GM19043 (cell line): ENCODE measurements at regions not wholly inside any gene's neighbourhood (a gene's known extent, or its start where the extent isn't known, plus 50 kb on each side); places are given as distances from the start of the nearest gene placed in this dataset.
"Not testable (repeated sequence)": the region's sequence is repeated elsewhere in the genome, so short reads cannot be mapped to it uniquely, and the experiment has no call there.

Source experiments
- ATAC-seq: cut with Tn5 transposase; IDR thresholded peaks from one replicate; pipeline ENCODE4 v1.9.1; 2021; ENCODE audit warnings: low read depth; ENCODE audit not compliant: unreplicated experiment

DNA sequence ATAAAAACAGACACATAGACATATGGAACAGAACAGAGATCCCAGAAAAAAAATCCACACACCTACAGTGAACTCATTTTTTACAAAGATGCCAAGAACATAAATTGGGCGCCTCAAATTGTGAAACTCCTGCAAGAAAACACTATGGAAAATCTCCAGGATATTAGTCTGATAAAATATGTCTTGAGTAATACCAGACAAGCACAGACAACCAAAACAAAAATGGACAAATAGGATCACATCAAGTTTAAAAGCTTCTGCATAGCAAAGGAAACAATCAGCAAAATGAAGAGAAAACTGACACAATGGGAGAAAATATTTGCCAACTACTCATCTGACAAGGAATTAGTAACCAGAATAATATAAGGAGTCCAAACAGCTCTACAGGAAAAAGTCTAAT lies 337.3 kb upstream of the DIPK2B start:
- no peak for ATAC-seq

DNA sequence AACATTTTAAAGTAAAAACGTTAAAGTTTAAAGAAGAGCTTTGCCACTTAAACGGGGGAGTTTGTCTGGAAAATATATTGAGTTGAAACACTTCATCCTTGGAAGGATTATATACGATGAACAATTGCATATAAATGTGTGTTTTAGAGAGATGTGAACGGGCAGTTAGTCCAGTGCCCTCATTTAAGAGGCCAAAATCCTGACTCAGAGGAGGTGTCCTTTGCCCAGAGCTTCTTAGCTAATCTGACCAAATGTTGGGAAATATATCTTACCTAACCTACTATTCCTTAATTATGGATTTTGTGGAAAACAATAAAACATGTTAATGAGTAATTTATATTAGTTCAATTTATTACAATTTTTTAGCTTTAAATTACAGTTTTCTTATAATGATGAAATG lies 327.2 kb upstream of the DIPK2B start:
- no peak for ATAC-seq

DNA sequence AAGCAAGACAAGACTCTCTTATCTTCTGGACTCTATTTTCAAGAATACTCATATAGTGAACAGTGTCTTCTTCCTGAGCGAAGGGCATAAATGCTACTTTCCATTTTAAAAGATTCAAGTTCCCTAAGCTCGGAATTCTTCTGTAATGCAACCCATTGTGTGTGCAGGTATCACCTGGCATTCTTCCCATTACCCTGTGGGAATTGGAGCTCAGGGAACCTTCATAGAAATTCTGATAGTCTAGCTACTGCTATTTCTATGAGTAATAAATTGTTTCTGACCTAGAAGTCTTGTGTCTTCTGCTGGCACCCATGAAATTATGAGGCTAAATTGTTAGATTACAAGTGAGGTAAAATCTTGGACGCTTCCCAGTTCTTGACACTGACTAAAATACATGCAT lies 324.1 kb upstream of the DIPK2B start:
- ATAC-seq: no peak

DNA sequence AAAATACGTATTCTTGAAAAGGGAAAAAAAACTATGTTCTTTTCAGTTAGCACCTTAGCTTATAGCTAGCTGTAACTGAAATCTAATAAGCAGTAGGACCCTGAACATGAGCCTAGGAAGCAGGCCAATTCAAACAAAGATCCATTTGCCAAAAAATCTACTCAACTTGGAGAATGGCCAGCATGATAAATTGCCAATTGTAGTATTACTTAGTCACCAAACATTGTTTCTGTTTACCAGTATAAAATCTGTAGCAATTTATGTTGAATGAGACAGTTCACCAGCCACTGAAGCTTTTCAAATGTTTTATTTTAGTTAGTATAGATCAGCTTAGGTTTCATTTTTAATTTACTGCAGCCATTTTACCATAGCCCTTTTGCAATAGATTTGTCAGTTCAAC lies 323.6 kb upstream of the DIPK2B start:
- ATAC-seq: no peak

DNA sequence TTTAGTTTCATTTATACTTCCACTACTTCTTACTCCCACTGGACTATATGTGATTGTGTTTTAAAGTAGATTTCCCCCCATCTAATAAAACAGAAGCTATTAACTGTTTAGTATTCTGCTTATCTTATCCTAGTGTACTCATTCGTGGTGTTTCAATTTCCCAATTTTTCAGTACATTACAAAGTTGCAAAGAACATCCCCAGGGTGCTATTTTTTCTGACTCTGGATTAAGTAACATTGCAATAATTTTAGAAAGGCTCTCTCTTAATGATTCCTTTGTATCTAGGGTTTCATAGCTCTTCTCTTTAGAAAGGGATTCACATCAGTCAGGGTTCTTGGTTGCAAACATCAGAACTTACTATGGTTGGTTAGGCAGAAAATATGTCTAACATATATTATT lies 317.9 kb upstream of the DIPK2B start:
- ATAC-seq: no peak

DNA sequence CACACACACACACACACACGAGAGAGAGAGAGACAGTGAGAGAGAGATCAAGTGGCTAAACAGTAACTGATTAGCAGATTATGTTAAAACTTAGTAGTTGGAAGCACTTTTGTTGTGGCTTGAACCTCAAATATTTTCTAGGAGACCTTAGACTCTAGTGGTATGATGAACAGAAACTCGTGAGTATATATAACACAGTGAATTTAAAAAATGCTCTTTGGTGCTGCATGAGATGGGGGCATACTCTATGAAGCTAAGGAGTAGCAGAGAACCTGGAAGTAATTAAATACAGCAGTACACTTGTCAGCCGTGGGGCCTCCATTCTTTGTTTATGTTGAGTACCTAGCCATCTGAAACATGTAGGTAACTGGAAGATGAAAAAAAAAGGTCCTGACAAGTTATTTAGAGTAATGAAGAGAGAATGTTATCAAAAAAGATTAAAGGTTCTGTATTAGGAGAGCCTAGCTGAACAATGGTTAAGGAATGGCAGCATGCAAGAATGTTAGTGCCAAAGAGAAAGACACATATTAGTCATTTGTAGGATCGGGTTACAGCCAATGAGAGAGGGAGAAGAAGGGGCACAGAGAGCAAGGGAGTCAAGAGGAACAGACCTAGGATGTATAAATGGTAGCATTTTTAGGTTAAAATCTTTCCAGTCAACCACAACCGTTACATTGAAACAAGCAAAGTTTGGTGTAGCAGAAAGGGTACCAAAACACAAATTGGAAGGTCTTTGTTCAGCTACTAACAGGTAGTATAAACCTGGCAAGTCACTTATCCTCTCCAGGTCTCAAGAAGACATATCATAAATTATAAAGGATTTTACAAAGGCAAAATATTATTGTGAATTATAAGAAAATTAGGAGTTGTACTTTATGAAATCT lies 316.7 kb upstream of the DIPK2B start:
- no peak for ATAC-seq

DNA sequence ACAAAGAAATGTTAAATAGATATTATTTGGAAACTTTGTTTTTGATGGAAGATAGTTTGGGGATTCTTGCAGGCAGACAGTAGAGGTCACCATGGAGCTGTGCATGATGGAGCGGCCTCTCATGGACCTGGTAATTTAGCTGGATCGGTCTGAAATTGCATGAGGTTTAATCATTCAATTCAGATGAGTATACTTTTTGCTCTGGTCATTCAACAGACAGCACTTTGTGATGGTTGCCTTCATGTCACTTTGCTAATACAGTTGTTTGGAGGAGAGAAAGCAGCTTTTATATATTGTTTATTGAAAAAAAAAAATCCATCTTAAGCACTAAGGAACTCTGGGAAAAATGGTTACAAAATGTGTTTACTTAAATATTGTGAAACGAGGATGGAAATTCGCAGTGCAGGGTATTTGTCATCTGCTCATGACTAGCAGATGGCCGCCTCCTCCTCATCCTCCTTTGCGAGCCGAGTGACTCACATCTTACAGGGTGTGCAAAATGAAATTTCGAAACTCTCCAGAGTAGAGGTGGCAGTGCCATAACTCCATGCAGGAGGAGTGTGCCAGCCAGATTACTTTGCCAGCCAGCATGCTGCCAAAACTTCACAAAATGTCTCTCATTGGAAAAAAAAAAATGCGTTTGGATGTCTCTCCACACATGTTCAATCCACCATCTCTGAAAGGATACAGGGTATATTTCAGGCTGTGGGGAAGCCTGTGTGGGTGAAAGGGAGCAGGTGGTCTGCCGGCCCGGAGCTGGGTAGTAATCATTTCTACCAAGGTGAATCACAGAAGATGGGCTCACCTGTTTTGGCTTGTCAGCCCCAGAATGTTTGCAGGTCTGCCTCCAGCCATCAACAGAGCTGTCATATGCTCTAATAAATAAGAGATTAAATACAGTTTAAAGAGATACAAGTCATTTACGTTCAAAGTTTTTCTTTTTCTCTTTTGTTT lies 314.9 kb upstream of the DIPK2B start:
- no peak for ATAC-seq

DNA sequence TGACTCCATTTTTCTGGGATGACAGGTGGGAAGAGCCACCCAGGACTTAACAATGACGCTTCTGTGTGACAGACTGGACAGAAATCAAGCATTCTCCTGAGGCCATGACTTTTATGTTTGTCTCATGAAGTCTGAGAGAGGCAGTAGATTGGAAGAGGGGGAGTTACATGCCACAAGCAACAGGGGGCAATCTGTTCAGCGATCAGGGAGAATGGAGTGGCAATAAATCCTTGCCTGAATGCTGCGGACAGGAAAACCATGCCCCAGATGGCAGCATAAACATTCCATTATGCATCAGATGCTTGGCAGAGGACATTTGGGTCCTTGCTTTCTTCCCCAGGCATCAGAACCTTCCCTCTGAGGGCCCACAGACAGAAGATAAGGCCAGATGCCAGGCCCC lies 312.4 kb upstream of the DIPK2B start:
- ATAC-seq: no peak

DNA sequence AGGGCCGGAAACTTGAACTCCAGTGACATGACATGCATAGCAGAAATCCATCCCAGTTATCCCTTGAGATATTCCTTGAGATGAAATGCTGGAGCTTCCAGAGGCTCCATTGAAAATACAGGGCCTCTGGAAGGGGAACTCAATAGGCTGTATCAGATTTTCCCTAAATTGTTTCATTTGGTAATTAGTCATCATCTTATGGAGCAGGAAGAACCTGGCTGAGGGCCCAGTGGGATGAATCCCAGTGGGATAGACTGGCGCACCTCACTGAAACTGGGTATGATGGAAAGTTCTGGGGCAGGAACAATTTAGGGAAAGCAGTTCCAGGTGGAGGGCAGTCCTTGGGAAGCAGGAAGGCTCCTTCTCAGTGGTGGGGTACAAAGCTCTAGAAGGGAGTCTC lies 307.8 kb upstream of the DIPK2B start:
- ATAC-seq: no peak

DNA sequence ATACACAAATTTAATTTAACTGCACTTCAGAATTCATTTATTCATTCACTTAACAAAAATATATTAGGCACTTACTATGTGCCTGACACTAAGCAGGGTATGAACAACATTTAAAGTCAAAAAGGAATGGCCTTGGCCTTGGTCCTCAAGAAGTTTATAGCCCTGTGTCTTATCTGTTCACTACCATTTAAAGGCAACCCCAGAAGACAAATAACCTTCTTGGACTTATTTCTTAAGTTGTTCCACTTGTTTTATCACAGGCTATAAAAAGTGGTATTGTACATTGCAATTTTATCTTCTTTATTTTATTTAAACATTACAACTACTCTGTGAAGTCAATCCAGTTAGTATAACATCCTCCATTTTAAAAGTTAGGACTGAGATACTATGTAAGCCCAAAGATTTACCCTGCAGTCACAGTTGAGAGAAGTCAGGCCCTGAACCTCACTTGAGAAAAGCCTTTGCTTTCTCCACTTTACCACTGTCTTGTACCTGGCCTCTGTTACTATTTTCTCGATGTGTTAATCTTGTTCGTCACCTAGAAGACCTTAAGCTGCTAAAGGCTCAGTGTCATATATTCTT lies 305.6 kb upstream of the DIPK2B start:
- no peak for ATAC-seq

DNA sequence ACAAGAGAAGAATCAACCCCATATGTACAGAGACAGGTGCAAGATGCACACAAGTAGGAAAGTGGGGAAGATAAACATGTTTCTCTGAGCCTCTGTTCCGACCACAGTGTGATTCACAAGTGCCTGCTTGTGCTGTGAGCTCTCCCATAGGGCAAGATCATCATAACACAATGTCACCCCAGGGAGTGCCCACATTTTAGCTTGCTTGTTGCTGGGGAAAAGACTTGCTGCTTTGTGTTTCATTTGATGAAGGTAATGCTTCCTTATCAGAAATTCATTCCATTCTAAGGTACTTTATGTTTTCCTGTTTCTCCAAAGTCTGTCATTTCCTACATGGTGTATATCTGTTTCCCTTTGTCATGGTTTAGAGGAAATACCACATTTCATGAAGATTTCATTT lies 304.5 kb upstream of the DIPK2B start:
- no peak for ATAC-seq

DNA sequence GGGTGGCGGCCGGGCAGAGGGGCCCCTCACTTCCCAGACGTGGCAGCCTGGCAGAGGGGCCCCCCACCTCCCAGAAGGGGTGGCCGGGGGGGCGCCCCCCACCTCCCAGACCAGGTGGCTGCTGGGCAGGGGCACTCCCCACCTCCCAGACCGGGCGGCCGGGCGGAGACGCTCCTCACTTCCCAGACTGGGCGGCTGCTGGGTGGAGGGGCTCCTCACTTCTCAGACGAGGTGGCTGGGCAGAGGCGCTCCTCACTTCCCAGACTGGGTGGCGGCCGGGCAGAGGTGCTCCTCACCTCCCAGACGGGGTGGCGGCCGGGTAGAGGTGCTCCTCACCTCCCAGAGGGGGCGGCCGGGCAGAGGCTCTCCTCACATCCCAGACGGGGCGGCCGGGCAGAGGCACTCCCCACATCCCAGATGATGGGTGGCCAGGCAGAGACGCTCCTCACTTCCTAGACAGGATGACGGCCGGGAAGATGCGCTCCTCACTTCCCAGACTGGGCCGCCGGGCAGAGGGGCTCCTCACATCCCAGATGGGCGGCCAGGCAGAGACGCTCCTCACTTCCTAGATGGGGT lies 303.2 kb upstream of the DIPK2B start:
- ATAC-seq: not testable (repeated sequence)

DNA sequence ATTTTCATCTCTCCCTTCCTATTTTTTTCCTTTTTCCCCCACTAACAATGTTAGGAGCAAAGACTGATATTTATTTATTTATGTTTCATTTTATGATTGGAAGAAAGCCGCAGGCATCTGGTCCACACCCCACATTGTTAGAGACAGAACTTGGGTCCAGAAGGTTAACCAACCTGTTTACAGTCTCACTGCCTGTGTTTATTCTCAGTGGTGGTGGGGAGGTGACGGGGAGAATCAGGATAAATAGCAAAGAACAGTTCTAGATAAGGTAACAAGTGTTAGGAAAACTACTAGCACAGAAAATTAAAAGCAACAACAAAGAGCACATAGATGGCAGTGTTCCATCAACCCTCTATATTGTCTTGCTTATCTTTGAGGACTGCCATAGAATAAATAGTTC lies 301.7 kb upstream of the DIPK2B start:
- ATAC-seq: no peak

DNA sequence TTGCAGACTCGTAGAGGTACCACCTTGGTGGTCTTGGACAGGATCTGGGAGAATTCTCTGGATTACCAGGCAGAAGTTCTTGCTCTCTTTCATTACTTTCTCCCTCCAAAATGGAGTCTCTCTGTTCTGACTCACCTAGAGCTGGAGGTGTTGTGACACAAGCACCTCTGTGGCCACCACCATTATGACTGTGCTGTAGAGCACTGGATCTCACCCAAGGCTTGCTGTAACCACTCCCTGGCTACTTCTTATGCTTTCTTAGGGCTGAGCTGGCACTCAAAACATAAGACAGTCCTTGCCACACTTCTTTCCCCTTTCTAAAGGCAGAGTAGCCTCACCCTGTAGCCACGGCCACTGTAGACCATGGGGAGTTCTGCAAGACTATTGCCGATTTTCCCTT lies 296.6 kb upstream of the DIPK2B start:
- ATAC-seq: no peak

DNA sequence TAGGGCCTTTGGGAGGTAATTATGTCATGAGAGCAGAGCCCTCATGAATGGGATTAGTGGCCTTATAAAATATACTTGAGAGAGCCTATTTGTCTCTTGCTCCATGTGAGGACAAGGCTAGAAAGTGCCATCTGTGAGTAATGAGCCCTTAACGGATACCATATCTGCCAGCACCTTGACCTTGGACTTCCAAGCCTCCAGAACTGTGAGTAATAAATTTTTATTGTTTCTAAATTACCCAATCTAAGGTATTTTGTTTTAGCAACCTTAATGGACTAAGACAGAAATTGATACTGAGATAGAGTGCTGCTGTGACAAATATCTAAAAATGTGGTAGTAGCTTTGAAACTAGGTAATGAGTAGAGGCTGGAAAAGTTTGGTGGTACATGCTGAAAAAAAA lies 285.0 kb upstream of the DIPK2B start:
- no peak for ATAC-seq

DNA sequence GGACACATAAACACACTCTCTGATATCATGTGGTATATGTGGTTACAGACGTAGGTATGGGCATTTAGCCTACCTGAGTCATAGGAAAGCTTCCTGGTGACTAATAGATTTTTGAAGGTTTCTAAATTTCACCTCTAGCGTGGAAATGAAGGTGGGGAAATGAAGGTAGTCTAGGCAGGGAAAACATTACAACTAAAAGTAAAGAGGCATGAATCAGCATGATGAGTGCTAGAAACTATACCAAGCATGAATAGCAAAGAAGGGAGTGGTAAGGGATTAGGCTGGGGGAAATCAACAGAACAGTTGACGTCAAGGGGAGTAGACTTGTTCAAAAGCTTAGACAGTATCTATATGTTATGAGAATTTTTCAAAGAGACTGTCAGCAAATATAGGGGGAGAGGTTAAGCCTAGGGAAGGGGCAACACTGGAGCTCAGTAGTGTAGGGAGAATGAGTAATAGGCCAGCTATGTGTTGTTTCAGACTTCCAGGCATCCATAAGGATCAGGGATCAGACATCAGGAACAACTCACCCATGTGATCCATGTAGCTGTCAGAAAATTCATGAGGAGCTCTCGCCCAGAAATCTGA lies 279.3 kb upstream of the DIPK2B start:
- ATAC-seq: no peak

DNA sequence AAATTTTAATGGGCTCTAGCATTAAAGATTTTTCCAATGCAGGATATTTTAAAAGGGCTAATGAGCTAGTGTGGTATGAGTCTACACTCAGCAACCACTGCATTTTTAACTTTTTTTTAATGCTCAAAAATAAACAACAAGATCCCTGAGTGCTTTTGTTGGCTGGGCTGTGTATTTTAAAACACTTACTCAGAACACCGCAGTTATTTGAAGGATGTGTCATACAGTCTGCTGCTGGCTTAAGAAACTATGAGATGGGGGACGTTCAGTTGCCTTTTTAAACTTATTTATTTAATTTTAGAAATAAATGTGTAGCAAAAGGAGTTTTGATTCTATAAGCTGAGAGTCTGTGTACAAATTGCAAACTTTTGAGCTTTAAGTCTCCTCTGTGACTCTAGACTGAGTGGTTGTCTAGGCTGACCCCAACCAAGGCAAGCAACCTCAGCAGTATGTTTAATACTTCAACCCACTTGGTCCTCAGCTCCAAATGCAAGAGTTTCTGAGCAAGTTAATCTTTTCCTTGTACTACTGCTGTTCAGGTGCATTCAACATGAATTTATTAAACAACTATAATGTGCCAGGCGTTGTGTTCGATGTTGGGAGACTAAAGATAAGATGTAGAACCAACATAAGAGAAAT lies 278.6 kb upstream of the DIPK2B start:
- ATAC-seq: no peak

DNA sequence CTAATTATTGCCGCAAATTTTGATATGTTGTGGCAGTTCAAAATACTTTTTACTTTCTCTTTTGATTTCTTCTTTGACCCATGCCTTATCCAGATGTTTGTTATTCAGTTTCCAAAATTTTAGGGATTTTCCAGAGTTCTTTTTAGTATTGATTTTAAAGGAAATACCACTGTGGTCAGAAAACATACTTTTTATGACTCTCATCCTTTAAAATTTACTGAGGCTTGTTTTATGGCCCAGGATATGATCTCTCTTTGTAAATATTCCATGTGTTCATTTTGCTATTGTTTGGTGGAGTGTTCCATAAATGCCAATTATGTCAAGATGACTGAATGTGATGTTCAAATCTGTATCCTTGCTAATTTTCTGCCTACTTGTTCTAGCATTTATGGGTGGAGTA lies 272.3 kb upstream of the DIPK2B start:
- ATAC-seq: no peak

DNA sequence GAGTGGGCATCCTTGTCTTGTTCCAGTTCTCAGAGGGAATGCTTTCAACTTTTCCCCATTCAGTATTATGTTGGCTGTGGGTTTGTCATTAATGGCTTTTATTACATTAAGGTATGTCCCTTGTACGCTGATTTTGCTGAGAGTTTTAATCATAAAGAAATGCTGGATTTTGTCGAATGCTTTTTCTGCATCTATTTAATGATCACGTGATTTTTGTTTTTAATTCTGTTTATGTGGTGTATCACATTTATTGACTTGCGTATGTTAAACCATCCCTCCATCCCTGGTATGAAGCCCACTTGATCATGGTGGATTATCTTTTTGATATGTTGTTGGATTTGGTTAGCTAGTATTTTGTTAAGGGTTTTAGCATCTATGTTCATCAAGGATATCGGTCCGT lies 266.9 kb upstream of the DIPK2B start:
- ATAC-seq: not testable (repeated sequence)

DNA sequence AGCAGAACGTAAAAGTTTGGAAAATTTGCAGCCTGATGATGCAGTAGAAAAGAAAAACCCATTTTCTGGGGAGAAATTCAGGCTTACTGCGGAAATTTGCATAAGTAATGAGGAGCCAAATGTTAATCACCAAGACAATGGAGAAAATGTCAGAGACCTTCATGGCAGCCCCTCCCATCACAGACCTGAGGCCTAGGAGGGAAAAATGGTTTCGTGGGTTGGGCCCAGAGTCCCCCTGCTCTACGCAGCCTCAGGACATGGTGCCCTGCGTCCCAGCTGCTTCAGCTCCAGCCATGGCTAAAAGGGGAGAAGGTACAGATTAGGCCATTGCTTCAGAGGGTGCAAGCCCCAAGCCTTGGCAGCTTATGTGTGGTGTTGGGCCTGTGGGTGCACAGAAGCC lies 255.1 kb upstream of the DIPK2B start:
- ATAC-seq: not testable (repeated sequence)
